ENCODE measurements at regions not wholly inside any gene's neighbourhood (a gene's known extent, or its start where the extent isn't known, plus 50 kb on each side); places are given as distances from the start of the nearest gene placed in this dataset.

GRCh38 chr9:99282406-99282805 lies 60.3 kb downstream of the SEC61B start:
- H3K27ac ChIP-seq: no peak overlapping the region
- DNase-seq: no peak
- no peaks in the 10 kb centered on the region for H3K27me3 ChIP-seq
- TF ChIP-seq POLR2AphosphoS5 (IDR thresholded peaks at IDR 0.05) (no peak), POLR2A (IDR thresholded peaks at IDR 0.05) (no peak), EP300 (IDR thresholded peaks at IDR 0.05) (no peak), CTCF (IDR thresholded peaks at IDR 0.05) (no peak)
- WGBS, 2 donors: 90 to 93% methylated on average over 2 of the region's 2 CpGs
- H3K4me1 ChIP-seq: no peaks in the 10 kb centered on the region
- H3K36me3 ChIP-seq: no peaks in the 10 kb centered on the region
- no peaks in the 10 kb centered on the region for H3K9me3 ChIP-seq
- H3K4me3 ChIP-seq: no peak overlapping the region
- no peak for ATAC-seq (ENCODE audit: low FRiP score in 2 of 2)

- TF ChIP-seq CTCF (IDR thresholded peaks at IDR 0.05): no peak
- TF ChIP-seq POLR2A (IDR thresholded peaks at IDR 0.05): no peak
- H3K27ac ChIP-seq: no peak overlapping the region
- no peaks in the 10 kb centered on the region for H3K27me3 ChIP-seq
- WGBS, 2 donors: 87 to 90% methylated on average over 6 of the region's 6 CpGs
- no peaks in the 10 kb centered on the region for H3K9me3 ChIP-seq
- no peaks in the 10 kb centered on the region for H3K36me3 ChIP-seq
- no peaks in the 10 kb centered on the region for H3K4me1 ChIP-seq
- H3K4me3 ChIP-seq: no peak overlapping the region
- DNase-seq (no peak), ATAC-seq (ENCODE audit: low FRiP score in 2 of 2) (no peak)
Measured at GRCh38 chr9:99285965-99286364, 63.9 kb downstream of the SEC61B start.

- WGBS, 2 donors: 68 to 78% methylated on average over 3 of the region's 3 CpGs
- TF ChIP-seq CTCF (IDR thresholded peaks at IDR 0.05) (no peak), EP300 (IDR thresholded peaks at IDR 0.05) (no peak)
- Histone ChIP-seq H3K27ac (no peak overlapping the region), H3K9me3 (no peaks in the 10 kb centered on the region), H3K4me3 (no peak overlapping the region), H3K36me3 (no peaks in the 10 kb centered on the region), H3K27me3 (no peaks in the 10 kb centered on the region), H3K4me1 (no peaks in the 10 kb centered on the region)
- ATAC-seq (ENCODE audit: low FRiP score in 2 of 2) (no peak), DNase-seq (no peak)
Measured at GRCh38 chr9:99286536-99286935, 64.5 kb downstream of the SEC61B start.

GRCh38 chr9:99287641-99288040 lies 65.6 kb downstream of the SEC61B start:
- DNase-seq: no peak
- Histone ChIP-seq H3K27me3 (no peaks in the 10 kb centered on the region), H3K9me3 (no peaks in the 10 kb centered on the region), H3K36me3 (no peaks in the 10 kb centered on the region), H3K27ac (no peak overlapping the region), H3K4me3 (no peak overlapping the region), H3K4me1 (no peaks in the 10 kb centered on the region)
- no peak for TF ChIP-seq EP300 (IDR thresholded peaks at IDR 0.05)
- TF ChIP-seq POLR2AphosphoS5 (IDR thresholded peaks at IDR 0.05): no peak
- TF ChIP-seq POLR2A (IDR thresholded peaks at IDR 0.05): no peak
- TF ChIP-seq CTCF (IDR thresholded peaks at IDR 0.05): no peak
- no peak for ATAC-seq (ENCODE audit: low FRiP score in 2 of 2)
- WGBS, 2 donors: 89 to 95% methylated on average over 2 of the region's 2 CpGs

- H3K27ac ChIP-seq: no peak overlapping the region
- ATAC-seq (ENCODE audit: low FRiP score in 2 of 2) (no peak), DNase-seq (no peak)
- WGBS, 2 donors: 51 to 75% methylated on average over 4 to 5 of the region's 6 CpGs
- TF ChIP-seq EP300 (IDR thresholded peaks at IDR 0.05): no peak
- no peaks in the 10 kb centered on the region for H3K27me3 ChIP-seq
- H3K36me3 ChIP-seq: no peaks in the 10 kb centered on the region
- no peak overlapping the region for H3K4me3 ChIP-seq
- no peaks in the 10 kb centered on the region for H3K4me1 ChIP-seq
- H3K9me3 ChIP-seq: no peaks in the 10 kb centered on the region
Measured at GRCh38 chr9:99288830-99289229, 66.7 kb downstream of the SEC61B start.

Data from upper lobe of left lung (tissue), 6 donors.